Liver (tissue), 8 donors: ENCODE measurements at regions not wholly inside any gene's neighbourhood (a gene's known extent, or its start where the extent isn't known, plus 50 kb on each side); places are given as distances from the start of the nearest gene placed in this dataset.
A peak's percentile ranks its signal among the peaks of the same experiment; 100 is the strongest.

Experiments
- DNase-seq: peaks from one replicate; pipeline ENCODE4 v3.0.0-alpha.2; 2017; ENCODE audit warnings: low spot score
- H3K27ac ChIP-seq, 2 donors: one replicate each; pipeline ENCODE4 v1.7.0; 2013; ENCODE audit warnings: inconsistent platforms in 2 of 2, low read length in 2 of 2, control low read depth in 1 of 2, low read depth in 1 of 2, mild to moderate bottlenecking in 1 of 2
- H3K27me3 ChIP-seq, 4 donors: one replicate each; pipeline versions ENCODE4 v1.6.1 to v1.7.0; 2013; ENCODE audit warnings: low read length in 3 of 4, inconsistent platforms in 1 of 4, mild to moderate bottlenecking in 1 of 4, moderate library complexity in 1 of 4; ENCODE audit not compliant: control insufficient read depth in 4 of 4, insufficient read depth in 4 of 4
- H3K36me3 ChIP-seq, 4 donors: one replicate each; pipeline versions ENCODE4 v1.6.1 to v1.7.0; 2013; ENCODE audit warnings: low read length in 3 of 4, mild to moderate bottlenecking in 3 of 4, low read depth in 1 of 4, moderate library complexity in 1 of 4; ENCODE audit not compliant: control insufficient read depth in 4 of 4, insufficient read depth in 3 of 4
- H3K4me1 ChIP-seq, 4 donors: one replicate each; pipeline versions ENCODE4 v1.6.1 to v1.7.0; 2013; ENCODE audit warnings: low read length in 3 of 4, mild to moderate bottlenecking in 3 of 4, moderate library complexity in 1 of 4; ENCODE audit not compliant: control insufficient read depth in 4 of 4, insufficient read depth in 4 of 4
- H3K4me3 ChIP-seq, 3 donors: one replicate each; pipeline versions ENCODE4 v1.6.1 to v1.7.0; 2013; ENCODE audit warnings: low read length in 3 of 3, control low read depth in 1 of 3, low read depth in 1 of 3, mild to moderate bottlenecking in 1 of 3
- H3K9ac ChIP-seq, 2 donors: one replicate each; pipeline ENCODE4 v1.7.0; 2013; ENCODE audit warnings: low read length in 2 of 2, mild to moderate bottlenecking in 2 of 2, moderate library complexity in 2 of 2, control low read depth in 1 of 2, low read depth in 1 of 2
- H3K9me3 ChIP-seq, 4 donors: one replicate each; pipeline versions ENCODE4 v1.6.1 to v1.7.0; 2013; ENCODE audit warnings: low read length in 3 of 4; ENCODE audit not compliant: control insufficient read depth in 4 of 4
- FOXA1 ChIP-seq: IDR thresholded peaks from 2 replicates; pipeline ENCODE4 v1.6.1; 2016; ENCODE audit warnings: antibody characterized with exemption
- FOXA2 ChIP-seq: IDR thresholded peaks from 2 replicates; pipeline ENCODE4 v1.6.1; 2016; ENCODE audit warnings: antibody characterized with exemption
- HNF4A ChIP-seq, 2 donors: conservative IDR thresholded peaks; 2 replicates each; pipeline ENCODE4 v1.6.1; 2016; ENCODE audit warnings: antibody characterized with exemption in 2 of 2, mild to moderate bottlenecking in 2 of 2
- JUND ChIP-seq, 2 donors: IDR thresholded peaks; 2 replicates each; pipeline ENCODE4 v1.6.1; 2016; ENCODE audit warnings: antibody characterized with exemption in 2 of 2
- NR2F2 ChIP-seq: IDR thresholded peaks from 2 replicates; pipeline ENCODE4 v1.6.1; 2016; ENCODE audit warnings: antibody characterized with exemption
- RAD21 ChIP-seq, 2 donors: IDR thresholded peaks; 2 replicates each; pipeline ENCODE4 v1.6.1; 2016; ENCODE audit warnings: antibody characterized with exemption in 2 of 2, mild to moderate bottlenecking in 2 of 2
- TAF1 ChIP-seq: conservative IDR thresholded peaks from 2 replicates; pipeline ENCODE4 v1.6.1; 2016; ENCODE audit warnings: antibody characterized with exemption, mild to moderate bottlenecking
- YY1 ChIP-seq: IDR thresholded peaks from 2 replicates; pipeline ENCODE4 v1.6.1; 2016; ENCODE audit warnings: antibody characterized with exemption, mild to moderate bottlenecking
- WGBS: extraction: QIAGEN DNeasy Blood & Tissue Kit; methylation state at CpG from one replicate; pipeline ENCODE4 v1.1.7; 2013; 5-methylcytosine and 5-hydroxymethylcytosine counted together
- TF ChIP-seq, protein P1 (sequence below): IDR thresholded peaks from 2 replicates; pipeline ENCODE4 v1.6.1; 2016; ENCODE audit warnings: antibody characterized with exemption
- TF ChIP-seq, protein P2 (sequence below): IDR thresholded peaks from 2 replicates; pipeline ENCODE4 v1.6.1; 2016; ENCODE audit warnings: antibody characterized with exemption
- TF ChIP-seq, protein P3 (sequence below): fragments of 150-350 bp; IDR thresholded peaks from 2 replicates; pipeline ENCODE4 v1.5.1; 2017; ENCODE audit warnings: improper control_type of control experiment, low read depth, low read length; ENCODE audit not compliant: missing input control
- TF ChIP-seq, protein P4 (sequence below): IDR thresholded peaks from 2 replicates; pipeline ENCODE4 v1.6.1; 2016; ENCODE audit warnings: antibody characterized with exemption, mild to moderate bottlenecking
- donor health status: healthy.
- donor health status: healthy.
- donor health status: healthy.
- donor health status: healthy.
- donor health status: healthy.

GRCh38 chr4:68734095-68734494, 63.6 kb upstream of the UGT2B15 start:
- 32% methylated on average over 1 of the region's 1 CpG for WGBS
- H3K36me3 ChIP-seq: no peaks in the 10 kb centered on the region
- no peaks in the 10 kb centered on the region for H3K27me3 ChIP-seq
- peak overlapping the region in 2 of 3 donors; percentile 0 to 15 for H3K4me3 ChIP-seq
- peak in 1 of 2 donors; percentile 22 for TF ChIP-seq HNF4A (conservative IDR thresholded peaks at IDR 0.05)
- TF ChIP-seq, protein P1, sequence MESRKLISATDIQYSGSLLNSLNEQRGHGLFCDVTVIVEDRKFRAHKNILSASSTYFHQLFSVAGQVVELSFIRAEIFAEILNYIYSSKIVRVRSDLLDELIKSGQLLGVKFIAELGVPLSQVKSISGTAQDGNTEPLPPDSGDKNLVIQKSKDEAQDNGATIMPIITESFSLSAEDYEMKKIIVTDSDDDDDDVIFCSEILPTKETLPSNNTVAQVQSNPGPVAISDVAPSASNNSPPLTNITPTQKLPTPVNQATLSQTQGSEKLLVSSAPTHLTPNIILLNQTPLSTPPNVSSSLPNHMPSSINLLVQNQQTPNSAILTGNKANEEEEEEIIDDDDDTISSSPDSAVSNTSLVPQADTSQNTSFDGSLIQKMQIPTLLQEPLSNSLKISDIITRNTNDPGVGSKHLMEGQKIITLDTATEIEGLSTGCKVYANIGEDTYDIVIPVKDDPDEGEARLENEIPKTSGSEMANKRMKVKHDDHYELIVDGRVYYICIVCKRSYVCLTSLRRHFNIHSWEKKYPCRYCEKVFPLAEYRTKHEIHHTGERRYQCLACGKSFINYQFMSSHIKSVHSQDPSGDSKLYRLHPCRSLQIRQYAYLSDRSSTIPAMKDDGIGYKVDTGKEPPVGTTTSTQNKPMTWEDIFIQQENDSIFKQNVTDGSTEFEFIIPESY: no peak
- TF ChIP-seq, protein P2, sequence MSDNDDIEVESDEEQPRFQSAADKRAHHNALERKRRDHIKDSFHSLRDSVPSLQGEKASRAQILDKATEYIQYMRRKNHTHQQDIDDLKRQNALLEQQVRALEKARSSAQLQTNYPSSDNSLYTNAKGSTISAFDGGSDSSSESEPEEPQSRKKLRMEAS: no peak
- peak; percentile 6 for TF ChIP-seq FOXA2
- H3K27ac ChIP-seq: peak overlapping the region in 1 of 2 donors; percentile 71
- peaks cover 0 to 30% (median 18%) of the 10 kb centered on the region in 4 donors for H3K4me1 ChIP-seq
- H3K9me3 ChIP-seq: no peaks in the 10 kb centered on the region
- peak overlapping the region in 1 of 2 donors; percentile 36 for H3K9ac ChIP-seq
- no peak for DNase-seq

DNA sequence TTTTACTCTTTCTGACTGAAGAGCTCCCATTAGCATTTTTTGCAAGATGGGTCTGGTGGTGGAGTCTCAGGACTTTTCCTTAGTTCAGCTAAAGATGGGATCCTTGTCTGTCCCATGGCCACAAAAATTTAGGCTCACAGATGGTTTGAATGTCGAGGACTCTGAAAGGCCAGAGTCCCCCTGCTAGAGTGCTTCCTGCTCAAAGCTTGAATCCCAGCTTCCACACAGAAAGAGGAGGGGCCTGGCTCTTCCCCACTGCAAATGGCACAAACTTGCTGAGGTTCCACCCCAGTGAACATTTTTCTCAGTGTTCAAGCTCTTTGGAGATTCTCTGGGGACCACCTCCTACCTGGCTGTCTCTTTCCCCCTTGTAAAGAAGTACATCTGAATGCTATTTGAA, 64.7 kb upstream of the UGT2B15 start:
- WGBS: 17% methylated on average over 1 of the region's 1 CpG
- Histone ChIP-seq H3K27me3 (no peaks in the 10 kb centered on the region), H3K27ac (no peak overlapping the region), H3K9me3 (no peaks in the 10 kb centered on the region), H3K9ac (no peak overlapping the region), H3K4me3 (no peak overlapping the region), H3K4me1 (peaks cover 0 to 30% (median 18%) of the 10 kb centered on the region in 4 donors), H3K36me3 (no peaks in the 10 kb centered on the region)
- no peak for TF ChIP-seq JUND (IDR thresholded peaks at IDR 0.05)
- TF ChIP-seq, protein P2: no peak
- no peak for DNase-seq

- no peaks in the 10 kb centered on the region for H3K9me3 ChIP-seq
- peaks cover 0 to 30% (median 18%) of the 10 kb centered on the region in 4 donors for H3K4me1 ChIP-seq
- no peak overlapping the region for H3K9ac ChIP-seq
- H3K27ac ChIP-seq: no peak overlapping the region
- no peaks in the 10 kb centered on the region for H3K27me3 ChIP-seq
- 10% methylated on average over 1 of the region's 1 CpG for WGBS
- TF ChIP-seq YY1: peak; percentile 15
- no peak for TF ChIP-seq RAD21 (IDR thresholded peaks at IDR 0.05)
- no peaks in the 10 kb centered on the region for H3K36me3 ChIP-seq
- no peak for DNase-seq
- H3K4me3 ChIP-seq: no peak overlapping the region
Observed at GRCh38 chr4:68736813-68737212, 66.4 kb upstream of the UGT2B15 start.

DNA sequence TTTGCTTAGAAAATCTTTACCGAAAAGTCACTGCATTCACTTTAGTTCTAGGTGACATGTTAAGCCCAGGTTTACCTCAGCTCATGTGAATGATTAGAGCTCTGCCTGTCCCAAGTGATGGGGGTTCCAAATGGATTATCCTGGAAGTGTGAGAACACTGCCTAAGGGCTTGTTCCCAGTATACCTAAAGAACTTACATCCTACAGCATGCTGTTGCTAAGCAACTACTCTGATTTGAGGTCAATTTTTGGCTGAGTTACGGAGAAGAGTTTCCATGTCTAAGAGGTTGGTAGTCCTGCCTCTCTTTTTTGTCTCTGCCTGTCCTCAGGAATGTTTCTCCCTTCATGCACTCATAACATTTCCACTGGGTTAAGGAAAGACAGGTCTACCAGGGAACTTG, 67.6 kb upstream of the UGT2B15 start:
- Histone ChIP-seq H3K27me3 (no peaks in the 10 kb centered on the region), H3K4me1 (peaks cover 0 to 25% (median 12%) of the 10 kb centered on the region in 4 donors), H3K4me3 (no peak overlapping the region), H3K27ac (no peak overlapping the region), H3K9me3 (no peaks in the 10 kb centered on the region), H3K9ac (no peak overlapping the region), H3K36me3 (no peaks in the 10 kb centered on the region)
- DNase-seq: no peak
- WGBS: 86% methylated on average over 2 of the region's 2 CpGs
- TF ChIP-seq FOXA1: no peak
- TF ChIP-seq, protein P3, sequence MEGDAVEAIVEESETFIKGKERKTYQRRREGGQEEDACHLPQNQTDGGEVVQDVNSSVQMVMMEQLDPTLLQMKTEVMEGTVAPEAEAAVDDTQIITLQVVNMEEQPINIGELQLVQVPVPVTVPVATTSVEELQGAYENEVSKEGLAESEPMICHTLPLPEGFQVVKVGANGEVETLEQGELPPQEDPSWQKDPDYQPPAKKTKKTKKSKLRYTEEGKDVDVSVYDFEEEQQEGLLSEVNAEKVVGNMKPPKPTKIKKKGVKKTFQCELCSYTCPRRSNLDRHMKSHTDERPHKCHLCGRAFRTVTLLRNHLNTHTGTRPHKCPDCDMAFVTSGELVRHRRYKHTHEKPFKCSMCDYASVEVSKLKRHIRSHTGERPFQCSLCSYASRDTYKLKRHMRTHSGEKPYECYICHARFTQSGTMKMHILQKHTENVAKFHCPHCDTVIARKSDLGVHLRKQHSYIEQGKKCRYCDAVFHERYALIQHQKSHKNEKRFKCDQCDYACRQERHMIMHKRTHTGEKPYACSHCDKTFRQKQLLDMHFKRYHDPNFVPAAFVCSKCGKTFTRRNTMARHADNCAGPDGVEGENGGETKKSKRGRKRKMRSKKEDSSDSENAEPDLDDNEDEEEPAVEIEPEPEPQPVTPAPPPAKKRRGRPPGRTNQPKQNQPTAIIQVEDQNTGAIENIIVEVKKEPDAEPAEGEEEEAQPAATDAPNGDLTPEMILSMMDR: no peak
- TF ChIP-seq NR2F2: no peak
- no peak for TF ChIP-seq HNF4A (conservative IDR thresholded peaks at IDR 0.05)
- TF ChIP-seq YY1: no peak
- TF ChIP-seq, protein P4, sequence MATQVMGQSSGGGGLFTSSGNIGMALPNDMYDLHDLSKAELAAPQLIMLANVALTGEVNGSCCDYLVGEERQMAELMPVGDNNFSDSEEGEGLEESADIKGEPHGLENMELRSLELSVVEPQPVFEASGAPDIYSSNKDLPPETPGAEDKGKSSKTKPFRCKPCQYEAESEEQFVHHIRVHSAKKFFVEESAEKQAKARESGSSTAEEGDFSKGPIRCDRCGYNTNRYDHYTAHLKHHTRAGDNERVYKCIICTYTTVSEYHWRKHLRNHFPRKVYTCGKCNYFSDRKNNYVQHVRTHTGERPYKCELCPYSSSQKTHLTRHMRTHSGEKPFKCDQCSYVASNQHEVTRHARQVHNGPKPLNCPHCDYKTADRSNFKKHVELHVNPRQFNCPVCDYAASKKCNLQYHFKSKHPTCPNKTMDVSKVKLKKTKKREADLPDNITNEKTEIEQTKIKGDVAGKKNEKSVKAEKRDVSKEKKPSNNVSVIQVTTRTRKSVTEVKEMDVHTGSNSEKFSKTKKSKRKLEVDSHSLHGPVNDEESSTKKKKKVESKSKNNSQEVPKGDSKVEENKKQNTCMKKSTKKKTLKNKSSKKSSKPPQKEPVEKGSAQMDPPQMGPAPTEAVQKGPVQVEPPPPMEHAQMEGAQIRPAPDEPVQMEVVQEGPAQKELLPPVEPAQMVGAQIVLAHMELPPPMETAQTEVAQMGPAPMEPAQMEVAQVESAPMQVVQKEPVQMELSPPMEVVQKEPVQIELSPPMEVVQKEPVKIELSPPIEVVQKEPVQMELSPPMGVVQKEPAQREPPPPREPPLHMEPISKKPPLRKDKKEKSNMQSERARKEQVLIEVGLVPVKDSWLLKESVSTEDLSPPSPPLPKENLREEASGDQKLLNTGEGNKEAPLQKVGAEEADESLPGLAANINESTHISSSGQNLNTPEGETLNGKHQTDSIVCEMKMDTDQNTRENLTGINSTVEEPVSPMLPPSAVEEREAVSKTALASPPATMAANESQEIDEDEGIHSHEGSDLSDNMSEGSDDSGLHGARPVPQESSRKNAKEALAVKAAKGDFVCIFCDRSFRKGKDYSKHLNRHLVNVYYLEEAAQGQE: no peak
- TF ChIP-seq, protein P1: no peak
- TF ChIP-seq, protein P2: no peak
- no peak for TF ChIP-seq FOXA2
- no peak for TF ChIP-seq TAF1
